IMR-90 (cell line): ENCODE measurements at regions not wholly inside any gene's neighbourhood (a gene's known extent, or its start where the extent isn't known, plus 50 kb on each side); places are given as distances from the start of the nearest gene placed in this dataset.

Source experiments
- ATAC-seq: fragments of 200-7000 bp; cut with Tn5 transposase; 2 replicates; pipeline ENCODE4 v1.9.1; 2020; ENCODE audit warnings: low read depth, mild to moderate bottlenecking, moderate library complexity
- BruUV-seq: library from RNA; stranded (reverse); fragments of 400-500 nt; replicated peaks from 2 replicates; lab custom pipeline; 2021; lab: Mats Ljungman, UMichigan
- CTCF ChIA-PET: fragments of 300-600 bp; formaldehyde crosslinking; extraction: SDS; loops from one replicate; lab custom pipeline; 2021; ENCODE audit warnings: antibody characterized with exemption; lab: Yijun Ruan, JAX
- POLR2A ChIA-PET: fragments of 300-600 bp; sonication (Branson Sonifier 250); formaldehyde crosslinking; loops from one replicate; lab custom pipeline; 2022; ENCODE audit warnings: antibody characterized with exemption; ENCODE audit not compliant: unreplicated experiment; lab: Charles Lee
- DNase-seq: peaks from one replicate; pipeline ENCODE4 v3.0.0; 2013
- H2AFZ ChIP-seq: replicated peaks from 2 replicates; pipeline ENCODE3; 2013; ENCODE audit warnings: low read length, mild to moderate bottlenecking; ENCODE audit not compliant: poor library complexity
- H2AK5ac ChIP-seq: 2 replicates; pipeline ENCODE4 v1.6.1; 2013; ENCODE audit warnings: low read depth, low read length, inconsistent platforms
- H2AK9ac ChIP-seq: replicated peaks from 2 replicates; pipeline ENCODE3; 2013; ENCODE audit warnings: mild to moderate bottlenecking, low read depth, low read length, moderate library complexity; ENCODE audit not compliant: poor library complexity
- H2BK120ac ChIP-seq: 2 replicates; pipeline ENCODE4 v1.6.1; 2013; ENCODE audit warnings: low read depth, low read length, inconsistent platforms
- H2BK15ac ChIP-seq: 3 replicates; pipeline ENCODE4 v1.6.1; 2013; ENCODE audit warnings: low read depth, low read length, inconsistent platforms
- H2BK20ac ChIP-seq: 2 replicates; pipeline ENCODE4 v1.6.1; 2013; ENCODE audit warnings: low read depth, mild to moderate bottlenecking, inconsistent platforms, low read length, moderate library complexity
- H2BK5ac ChIP-seq: 2 replicates; pipeline ENCODE4 v1.6.1; 2013; ENCODE audit warnings: mild to moderate bottlenecking, low read depth, low read length, inconsistent platforms; ENCODE audit not compliant: poor library complexity, severe bottlenecking
- H3K14ac ChIP-seq: replicated peaks from 2 replicates; pipeline ENCODE4 v1.6.1; 2013; ENCODE audit warnings: low read depth, low read length, inconsistent platforms
- H3K18ac ChIP-seq: 2 replicates; pipeline ENCODE4 v1.6.1; 2013; ENCODE audit warnings: low read depth, low read length, control low read depth
- H3K23ac ChIP-seq: 2 replicates; pipeline ENCODE4 v1.6.1; 2013; ENCODE audit warnings: low read depth, low read length, inconsistent platforms
- H3K27ac ChIP-seq: 2 replicates; pipeline ENCODE4 v1.5.1; 2013; ENCODE audit warnings: mild to moderate bottlenecking, control low read depth, low read length; ENCODE audit not compliant: insufficient read depth
- H3K27me3 ChIP-seq: 2 replicates; pipeline ENCODE4 v1.6.1; 2013; ENCODE audit warnings: low read length; ENCODE audit not compliant: control insufficient read depth, insufficient read depth
- H3K36me3 ChIP-seq: 2 replicates; pipeline ENCODE4 v1.6.1; 2013; ENCODE audit warnings: low read length, mixed read lengths; ENCODE audit not compliant: control insufficient read depth, insufficient read depth
- H3K4ac ChIP-seq: 2 replicates; pipeline ENCODE4 v1.6.1; 2013; ENCODE audit warnings: low read depth, low read length, inconsistent platforms
- H3K4me1 ChIP-seq: 2 replicates; pipeline ENCODE4 v1.6.1; 2013; ENCODE audit warnings: low read length, mixed read lengths; ENCODE audit not compliant: control insufficient read depth, insufficient read depth
- H3K4me2 ChIP-seq: 2 replicates; pipeline ENCODE4 v1.6.1; 2013; ENCODE audit warnings: low read depth, mild to moderate bottlenecking, control low read depth, low read length, moderate library complexity
- H3K4me3 ChIP-seq: 2 replicates; pipeline ENCODE4 v1.5.1; 2013; ENCODE audit warnings: low read depth, mild to moderate bottlenecking, control low read depth, low read length, moderate library complexity; ENCODE audit not compliant: insufficient read depth
- H3K56ac ChIP-seq: 2 replicates; pipeline ENCODE4 v1.6.1; 2013; ENCODE audit warnings: low read length, inconsistent platforms; ENCODE audit not compliant: insufficient read depth; ENCODE audit errors: extremely low read depth
- H3K79me1 ChIP-seq, 2 experiments: 2 replicates each; pipeline ENCODE4 v1.6.1; 2013; ENCODE audit warnings: low read length in 2 of 2, inconsistent platforms in 1 of 2, low read depth in 1 of 2
- H3K9ac ChIP-seq: 2 replicates; pipeline ENCODE4 v1.6.1; 2013; ENCODE audit warnings: low read depth, low read length, control low read depth
- H3K9me1 ChIP-seq: 2 replicates; pipeline ENCODE4 v1.6.1; 2013; ENCODE audit warnings: low read length, inconsistent platforms; ENCODE audit not compliant: insufficient read depth
- H3K9me3 ChIP-seq: 2 replicates; pipeline ENCODE4 v1.6.1; 2013; ENCODE audit warnings: low read length; ENCODE audit not compliant: control insufficient read depth, insufficient read depth
- H4K20me1 ChIP-seq: 2 replicates; pipeline ENCODE4 v1.6.1; 2013; ENCODE audit warnings: low read length, inconsistent platforms; ENCODE audit not compliant: insufficient read depth
- H4K5ac ChIP-seq: 2 replicates; pipeline ENCODE4 v1.6.1; 2013; ENCODE audit warnings: mild to moderate bottlenecking, low read depth, low read length, control low read depth
- H4K8ac ChIP-seq, 2 experiments: 2 replicates each; pipeline ENCODE4 v1.6.1; 2013; ENCODE audit warnings: low read depth in 2 of 2, low read length in 2 of 2, control low read depth in 1 of 2, inconsistent platforms in 1 of 2
- H4K91ac ChIP-seq: 2 replicates; pipeline ENCODE4 v1.6.1; 2013; ENCODE audit warnings: low read depth, low read length, inconsistent platforms; ENCODE audit not compliant: insufficient read depth
- CEBPB ChIP-seq: IDR thresholded peaks from 2 replicates; pipeline ENCODE4 v1.6.1; 2012; ENCODE audit warnings: low read depth, low read length, improper control_type of control experiment
- MXI1 ChIP-seq: IDR thresholded peaks from 2 replicates; pipeline ENCODE4 v1.6.1; 2012; ENCODE audit warnings: low read depth, mild to moderate bottlenecking, low read length, moderate library complexity, borderline replicate concordance
- NFE2L2 ChIP-seq: fragments of 150-350 bp; IDR thresholded peaks from 2 replicates; pipeline ENCODE4 v1.6.1; 2016; ENCODE audit warnings: low read depth, mild to moderate bottlenecking, low read length
- POLR2A ChIP-seq: IDR thresholded peaks from 2 replicates; pipeline ENCODE4 v1.6.1; 2012; ENCODE audit warnings: mild to moderate bottlenecking, low read depth, low read length
- RCOR1 ChIP-seq: IDR thresholded peaks from 2 replicates; pipeline ENCODE4 v1.6.1; 2012; ENCODE audit warnings: mild to moderate bottlenecking, low read length, improper control_type of control experiment; ENCODE audit not compliant: insufficient replicate concordance
- RFX5 ChIP-seq: IDR thresholded peaks from 2 replicates; pipeline ENCODE4 v1.8.0; 2012; ENCODE audit warnings: low read depth, mild to moderate bottlenecking, low read length, moderate library complexity
- USF2 ChIP-seq: fragments of 150-350 bp; IDR thresholded peaks from 2 replicates; pipeline ENCODE4 v1.6.1; 2017; ENCODE audit warnings: mild to moderate bottlenecking, antibody characterized with exemption, low read length, low read depth
- WGBS, 2 experiments: methylation state at CpG; one replicate each; pipeline versions ENCODE4 v1.1.5 to v1.1.7; 2013; ENCODE audit warnings: missing lambda C conversion rate in 2 of 2; ENCODE audit not compliant: insufficient read length in 1 of 2; ENCODE audit errors: extremely low coverage in 2 of 2; 5-methylcytosine and 5-hydroxymethylcytosine counted together
- dilution Hi-C: fragments of 300-500 bp; cut with HindIII; formaldehyde crosslinking; loops from one replicate; pipeline ENCODE4 v1.14.3; 2018; ENCODE audit warnings: low sequenced_read_pairs; ENCODE audit not compliant: unreplicated experiment
- in situ Hi-C: fragments of 300-500 bp; cut with MboI; formaldehyde crosslinking; loops from 3 replicates; pipeline ENCODE4 v1.14.3; 2019; ENCODE audit warnings: low sequenced_read_pairs, inconsistent platforms, mixed read lengths
- intact Hi-C: fragments of 100-400 bp; cut with micrococcal nuclease; formaldehyde crosslinking; loops from 2 replicates; pipeline ENCODE4 v1.10.0; 2022

GRCh38 chr10:29710128-29710527 is 75.4 kb upstream of the SVIL start:
- H3K79me1 ChIP-seq = peaks cover 5 to 52% of the 10 kb centered on the region in 2 experiments
- H3K4me1 ChIP-seq = no peaks in the 10 kb centered on the region
- H3K18ac ChIP-seq = no peak overlapping the region
- H2AK9ac ChIP-seq = no peak overlapping the region
- in situ Hi-C loops (no loop called here), dilution Hi-C loops (no loop called here), intact Hi-C loops (no loop called here)
- ChIA-PET CTCF (no interaction called here), POLR2A (no interaction called here)
- H4K8ac ChIP-seq = no peak overlapping the region
- peaks cover 3% of the 10 kb centered on the region; the same call in 1 of the 2 replicates for H3K36me3 ChIP-seq
- H4K20me1 ChIP-seq = peaks cover 46% of the 10 kb centered on the region
- ATAC-seq (no peak), DNase-seq (no peak)
- H2BK20ac ChIP-seq = no peak overlapping the region
- no peaks in the 10 kb centered on the region for H3K27me3 ChIP-seq
- no peak overlapping the region for H3K4me3 ChIP-seq
- BruUV-seq = no TSS peak
- no peaks in the 10 kb centered on the region for H3K9me3 ChIP-seq
- WGBS, 2 experiments = 90% methylated on average over 5 of the region's 8 CpGs; no CpG with 5 or more reads in 1 of the 2 experiments
- no peak overlapping the region for H3K9ac ChIP-seq
- no peak overlapping the region for H2BK120ac ChIP-seq
- no peak for TF ChIP-seq USF2
- TF ChIP-seq CEBPB = no peak
- no peak for TF ChIP-seq NFE2L2
- TF ChIP-seq MXI1 = no peak
- no peak for TF ChIP-seq POLR2A
- no peak for TF ChIP-seq RFX5
- TF ChIP-seq RCOR1 = no peak
- H4K91ac ChIP-seq = no peak overlapping the region
- H3K23ac ChIP-seq = no peak overlapping the region
- H3K9me1 ChIP-seq = peaks cover 5% of the 10 kb centered on the region
- no peak overlapping the region for H2AK5ac ChIP-seq
- no peak overlapping the region for H3K56ac ChIP-seq
- H3K27ac ChIP-seq = no peak overlapping the region
- H2BK5ac ChIP-seq = no peak overlapping the region
- no peak overlapping the region for H2AFZ ChIP-seq
- H3K4ac ChIP-seq = no peak overlapping the region
- H4K5ac ChIP-seq = no peak overlapping the region
- H3K4me2 ChIP-seq = no peak overlapping the region
- H3K14ac ChIP-seq = no peak overlapping the region
- no peak overlapping the region for H2BK15ac ChIP-seq
